KBM-7 (cell line): ENCODE measurements at regions not wholly inside any gene's neighbourhood (a gene's known extent, or its start where the extent isn't known, plus 50 kb on each side); places are given as distances from the start of the nearest gene placed in this dataset.

Experiments used
- DNase-seq: peaks from one replicate; pipeline ENCODE4 v3.0.0-alpha.2; 2015
- in situ Hi-C: fragments of 300-500 bp; cut with MboI; formaldehyde crosslinking; loops from 2 replicates; pipeline ENCODE4 v1.14.3; 2020; ENCODE audit warnings: low sequenced_read_pairs, low pct_unique_long_range_greater_than_20kb, mixed read lengths

GRCh38 chr15:38864122-38864521 is 299.5 kb upstream of the RASGRP1 start:
- in situ Hi-C loops = no loop called here
- peak; percentile 2 for DNase-seq

DNA sequence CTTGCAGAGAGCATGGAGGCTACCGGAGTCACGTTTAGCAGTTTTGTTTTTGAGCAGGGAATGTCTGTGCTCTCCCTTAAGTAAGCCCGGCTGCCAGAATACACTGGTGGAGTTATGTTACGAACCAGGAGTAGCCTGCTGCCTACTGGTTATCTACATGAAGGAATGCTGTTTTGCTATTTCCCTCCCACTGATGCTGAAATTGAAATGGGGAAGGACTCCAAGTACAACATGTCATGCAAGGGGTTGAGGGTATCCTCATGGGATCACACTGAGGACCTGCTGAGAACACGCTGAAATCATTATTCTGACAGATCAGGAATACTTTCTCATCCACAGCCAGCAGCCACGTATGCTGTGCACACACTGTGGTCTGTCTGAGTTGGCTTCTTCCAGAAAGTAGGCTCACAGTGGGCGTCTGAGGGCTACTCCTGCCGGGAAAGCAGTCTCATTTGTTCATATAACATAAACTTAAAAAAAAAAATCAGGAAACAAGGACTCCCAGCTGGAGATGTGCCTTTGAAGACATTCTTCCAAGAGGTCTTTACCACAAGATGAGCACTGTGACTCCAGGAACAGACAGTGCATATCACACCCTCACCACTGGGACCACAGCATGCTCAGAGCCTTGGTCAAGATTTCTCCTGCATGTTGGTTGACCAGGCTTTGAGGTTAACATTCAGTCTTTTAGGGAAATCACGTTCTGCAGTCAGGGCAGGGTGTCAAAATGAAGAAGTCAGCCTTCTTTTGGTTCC is 300.4 kb upstream of the RASGRP1 start:
- in situ Hi-C loops = no loop called here
- no peak for DNase-seq

- no peak for DNase-seq
- in situ Hi-C loops = no loop called here
Observed at GRCh38 chr15:38867556-38867955, 302.9 kb upstream of the RASGRP1 start.

DNA sequence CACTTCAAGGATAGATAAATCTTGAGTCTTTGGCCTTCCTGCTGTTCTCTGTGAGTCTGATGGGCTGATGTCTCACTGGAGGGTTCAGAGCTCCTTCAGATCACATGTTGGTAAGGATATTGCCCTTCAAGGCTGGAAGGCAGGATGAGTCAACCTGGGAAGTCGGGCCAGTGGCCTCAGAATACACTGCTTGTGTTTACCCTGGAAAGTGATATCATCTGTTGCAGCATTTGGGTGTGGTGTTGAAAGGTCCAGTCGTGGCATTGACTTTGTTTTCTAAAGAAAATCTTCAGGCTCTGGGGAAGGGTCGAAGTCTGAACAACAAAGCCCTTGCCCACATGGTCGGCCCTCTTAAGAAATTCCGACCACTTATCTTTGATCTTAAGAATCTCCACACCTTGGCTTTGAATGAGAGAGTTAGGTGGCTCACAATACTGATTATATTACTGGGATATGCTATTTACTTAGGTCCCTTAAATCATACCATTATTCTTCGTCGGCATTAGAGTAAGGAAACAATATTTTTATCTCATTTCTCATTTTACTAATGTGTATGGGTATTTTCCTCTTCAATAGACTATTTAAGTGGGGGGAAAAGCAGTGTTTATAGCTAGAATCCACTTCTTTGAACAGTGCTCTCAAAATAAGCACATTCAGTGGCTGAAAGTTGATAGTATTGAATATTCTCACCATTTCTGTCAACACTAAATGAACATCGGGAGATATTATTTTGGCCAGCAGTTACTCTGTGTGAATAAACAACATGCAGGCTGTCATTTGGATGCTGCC is 303.9 kb upstream of the RASGRP1 start:
- in situ Hi-C loops = no loop called here
- DNase-seq = no peak

- no peak for DNase-seq
- in situ Hi-C loops = no loop called here
Observed at GRCh38 chr15:38871638-38872037, 307.0 kb upstream of the RASGRP1 start.

- DNase-seq = no peak
- in situ Hi-C loops = no loop called here
Observed at GRCh38 chr15:38872732-38873131, 308.1 kb upstream of the RASGRP1 start.

- in situ Hi-C loops = no loop called here
- DNase-seq = no peak
Observed at GRCh38 chr15:38873158-38873557, 308.5 kb upstream of the RASGRP1 start.

DNA sequence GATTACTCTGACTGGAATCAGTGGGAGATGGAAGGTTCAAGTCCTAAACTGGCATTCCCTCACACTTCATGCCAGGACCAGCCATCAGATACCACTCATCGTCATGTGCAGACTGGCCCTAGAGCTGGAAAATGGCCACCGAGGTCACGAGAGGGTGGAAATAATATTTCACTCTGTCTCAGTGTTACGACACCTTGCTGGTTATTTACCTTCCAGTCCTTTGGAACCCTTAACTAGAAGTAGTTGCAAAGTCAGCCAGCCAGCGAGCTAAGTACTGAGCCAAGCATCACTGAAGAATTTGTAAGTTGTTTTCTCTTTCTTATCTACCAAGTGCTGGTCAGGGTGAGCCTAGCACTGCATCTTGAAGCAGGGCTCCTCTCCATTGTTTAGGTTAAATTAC is 309.9 kb upstream of the RASGRP1 start:
- in situ Hi-C loops = no loop called here
- no peak for DNase-seq

- in situ Hi-C loops = no loop called here
- no peak for DNase-seq
Observed at GRCh38 chr15:38876211-38876610, 311.6 kb upstream of the RASGRP1 start.

DNA sequence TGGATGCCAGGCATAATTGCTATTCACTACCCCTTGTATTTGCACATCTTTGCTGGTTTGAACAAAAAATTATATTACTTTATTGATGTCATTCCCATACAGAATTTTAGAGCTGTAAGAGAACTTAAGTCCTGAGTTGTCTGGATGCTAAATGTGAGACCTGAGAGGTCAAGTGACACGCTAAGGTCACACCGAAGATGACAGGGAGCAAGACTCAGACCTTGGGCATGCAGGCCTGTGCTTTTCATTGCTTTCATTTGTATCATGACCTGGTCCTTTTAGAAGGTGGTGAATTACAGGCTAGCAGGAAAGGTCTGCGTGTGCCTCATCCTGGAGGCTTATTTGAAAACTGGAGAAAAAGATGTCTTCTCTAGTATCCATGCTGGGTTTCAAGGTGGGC is 312.0 kb upstream of the RASGRP1 start:
- in situ Hi-C loops = no loop called here
- DNase-seq = no peak

- DNase-seq = no peak
- in situ Hi-C loops = no loop called here
Observed at GRCh38 chr15:38877471-38877870, 312.9 kb upstream of the RASGRP1 start.

DNA sequence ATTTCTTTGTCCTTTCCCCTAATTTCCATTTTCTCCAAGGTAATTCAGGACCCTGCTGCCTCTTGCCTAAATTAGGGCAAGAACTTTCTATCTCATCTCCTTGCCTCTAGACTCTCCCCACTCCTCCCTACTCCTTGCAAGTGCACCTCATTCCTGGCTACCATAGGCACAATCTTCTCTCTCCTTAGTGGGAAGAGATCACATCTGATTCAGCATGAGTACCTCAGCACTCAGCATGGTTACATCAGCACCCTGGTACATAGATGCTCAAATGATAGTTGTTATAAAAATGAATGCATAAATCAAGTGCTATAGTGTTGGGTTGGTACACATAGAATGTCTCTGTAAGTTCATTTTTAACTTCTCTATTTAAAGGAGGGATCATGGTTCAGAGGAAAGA is 313.4 kb upstream of the RASGRP1 start:
- no peak for DNase-seq
- in situ Hi-C loops = no loop called here

DNA sequence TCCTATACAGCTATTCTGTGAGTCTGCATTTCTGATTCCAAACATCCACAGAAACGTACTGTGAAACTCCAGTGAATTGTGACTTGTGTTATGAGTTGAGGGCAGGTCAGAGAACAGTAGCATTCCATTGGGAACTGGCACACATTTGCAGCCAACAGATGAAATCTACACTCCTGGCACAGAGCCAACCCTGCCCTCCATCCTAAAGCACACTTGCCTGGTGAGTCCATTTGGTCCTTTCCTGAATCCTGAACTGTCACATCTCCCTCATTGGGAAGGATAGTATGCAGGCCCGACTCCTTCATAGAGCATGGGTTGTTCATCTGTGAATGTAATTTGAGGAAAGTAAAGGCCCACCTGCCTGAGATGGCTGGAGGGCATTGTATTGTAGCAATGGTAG is 314.3 kb upstream of the RASGRP1 start:
- DNase-seq = no peak
- in situ Hi-C loops = no loop called here

DNA sequence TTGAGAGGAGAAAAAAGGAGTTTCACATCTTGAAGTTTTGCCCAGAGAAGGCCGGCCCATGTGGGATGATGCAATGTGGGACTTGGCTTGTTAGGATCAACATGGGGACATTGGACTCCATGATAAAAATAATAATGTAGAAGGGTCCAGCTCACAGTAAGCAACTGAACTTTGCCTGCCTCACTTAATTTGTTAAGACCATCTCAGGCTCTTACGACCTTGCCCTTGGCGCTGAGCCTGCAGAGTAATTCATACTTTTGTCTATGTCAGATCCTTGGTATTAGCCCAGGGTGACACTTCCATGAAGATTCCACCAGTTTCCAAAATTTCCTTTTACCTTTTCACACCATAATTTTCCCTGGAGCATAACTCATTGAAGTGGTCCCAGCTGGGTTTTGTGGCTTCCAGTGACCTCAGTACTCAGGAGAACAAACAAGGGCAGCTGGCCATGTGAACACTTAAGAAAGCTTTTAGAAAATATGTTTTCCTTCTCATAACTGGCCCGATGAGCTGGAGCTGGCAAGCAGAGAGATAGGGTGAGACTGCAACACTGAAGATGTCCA is 315.4 kb upstream of the RASGRP1 start:
- no peak for DNase-seq
- in situ Hi-C loops = no loop called here

GRCh38 chr15:38882221-38882620 is 317.6 kb upstream of the RASGRP1 start:
- DNase-seq = no peak
- in situ Hi-C loops = no loop called here

- peak; percentile 17 for DNase-seq
- in situ Hi-C loops = no loop called here
Observed at GRCh38 chr15:38883987-38884386, 319.4 kb upstream of the RASGRP1 start.

- in situ Hi-C loops = no loop called here
- DNase-seq = no peak
Observed at GRCh38 chr15:38885001-38885400, 320.4 kb upstream of the RASGRP1 start.

DNA sequence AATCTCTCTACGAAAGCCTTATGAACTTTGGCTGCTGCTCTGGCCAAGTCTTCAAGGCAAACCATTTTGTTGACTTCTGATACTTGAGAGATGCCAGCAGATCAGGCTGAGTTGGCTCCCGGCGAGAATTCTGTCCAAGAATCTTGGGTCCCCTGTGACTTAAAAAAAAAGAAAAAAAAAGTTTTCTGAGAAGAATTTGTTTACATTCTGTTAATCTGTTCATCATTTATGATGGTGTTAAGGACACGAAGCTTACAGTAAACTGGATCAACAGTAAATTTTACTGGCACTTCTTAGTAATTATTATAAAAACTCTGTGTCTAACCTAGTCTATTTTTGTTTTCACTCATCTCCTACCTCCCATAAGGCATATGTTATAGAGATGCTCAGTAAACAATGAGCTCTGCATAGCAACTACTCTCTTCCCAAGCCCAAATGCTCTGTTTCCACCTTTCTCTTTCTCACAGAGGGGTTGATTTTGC is 320.9 kb upstream of the RASGRP1 start:
- DNase-seq = no peak
- in situ Hi-C loops = no loop called here

DNA sequence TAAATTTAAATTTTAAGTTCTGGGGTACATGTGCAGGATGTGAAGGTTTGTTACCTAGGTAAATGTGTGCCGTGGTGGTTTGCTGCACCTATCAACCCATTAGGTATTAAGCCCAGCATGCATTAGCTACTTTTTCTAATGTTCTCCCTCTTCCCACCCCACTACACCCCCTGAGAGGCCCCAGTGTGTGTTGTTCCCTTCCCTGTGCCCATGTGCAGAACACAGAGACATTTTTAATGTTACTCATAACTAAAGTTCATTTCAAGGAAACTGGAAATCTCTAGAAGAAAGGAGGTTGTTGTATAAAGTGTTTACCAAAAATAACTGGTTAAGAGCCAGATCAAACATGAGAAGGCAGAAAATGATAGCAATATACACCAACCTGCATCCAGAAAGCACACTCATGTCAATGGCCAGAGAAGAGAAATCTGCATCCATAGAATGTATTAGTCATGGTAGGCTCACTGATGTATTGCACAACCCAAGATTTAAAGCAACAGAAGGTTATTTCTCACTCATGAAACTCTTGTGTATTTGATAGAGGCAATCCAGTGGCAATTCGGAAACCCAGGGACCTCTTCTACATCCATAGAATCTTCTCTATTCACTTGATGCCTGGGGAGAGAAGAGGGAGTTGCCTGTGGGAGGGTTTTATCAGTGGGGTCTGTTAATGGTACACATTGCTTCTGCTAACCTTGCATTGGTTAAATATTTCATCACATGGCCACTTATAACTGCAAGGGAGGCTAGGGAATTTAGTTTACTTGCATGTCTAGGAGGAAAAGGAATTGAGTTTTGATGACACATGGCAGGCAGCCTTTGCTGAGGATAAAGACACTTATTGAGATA is 321.9 kb upstream of the RASGRP1 start:
- in situ Hi-C loops = no loop called here
- DNase-seq = no peak
